22Rv1 (cell line): ENCODE measurements at regions not wholly inside any gene's neighbourhood (a gene's known extent, or its start where the extent isn't known, plus 50 kb on each side); places are given as distances from the start of the nearest gene placed in this dataset.

ENCODE experiments used
- ZFX ChIP-seq: fragments of 450-650 bp; IDR thresholded peaks from 2 replicates; pipeline ENCODE4 v1.6.1; 2017; ENCODE audit warnings: antibody characterized with exemption, borderline replicate concordance
- TF ChIP-seq, protein P1 (sequence below): fragments of 450-650 bp; IDR thresholded peaks from 2 replicates; pipeline ENCODE4 v1.5.1; 2017; ENCODE audit warnings: mild to moderate bottlenecking

GRCh38 chr20:11234608-11235007, 560.8 kb upstream of the JAG1 start:
- TF ChIP-seq, protein P1, sequence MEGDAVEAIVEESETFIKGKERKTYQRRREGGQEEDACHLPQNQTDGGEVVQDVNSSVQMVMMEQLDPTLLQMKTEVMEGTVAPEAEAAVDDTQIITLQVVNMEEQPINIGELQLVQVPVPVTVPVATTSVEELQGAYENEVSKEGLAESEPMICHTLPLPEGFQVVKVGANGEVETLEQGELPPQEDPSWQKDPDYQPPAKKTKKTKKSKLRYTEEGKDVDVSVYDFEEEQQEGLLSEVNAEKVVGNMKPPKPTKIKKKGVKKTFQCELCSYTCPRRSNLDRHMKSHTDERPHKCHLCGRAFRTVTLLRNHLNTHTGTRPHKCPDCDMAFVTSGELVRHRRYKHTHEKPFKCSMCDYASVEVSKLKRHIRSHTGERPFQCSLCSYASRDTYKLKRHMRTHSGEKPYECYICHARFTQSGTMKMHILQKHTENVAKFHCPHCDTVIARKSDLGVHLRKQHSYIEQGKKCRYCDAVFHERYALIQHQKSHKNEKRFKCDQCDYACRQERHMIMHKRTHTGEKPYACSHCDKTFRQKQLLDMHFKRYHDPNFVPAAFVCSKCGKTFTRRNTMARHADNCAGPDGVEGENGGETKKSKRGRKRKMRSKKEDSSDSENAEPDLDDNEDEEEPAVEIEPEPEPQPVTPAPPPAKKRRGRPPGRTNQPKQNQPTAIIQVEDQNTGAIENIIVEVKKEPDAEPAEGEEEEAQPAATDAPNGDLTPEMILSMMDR = no peak
- TF ChIP-seq ZFX = no peak
